SK-N-SH (cell line): ENCODE measurements at regions not wholly inside any gene's neighbourhood (a gene's known extent, or its start where the extent isn't known, plus 50 kb on each side); places are given as distances from the start of the nearest gene placed in this dataset.

Experiments used
- CTCF ChIP-seq: fragments of 200-600 bp; sonication (generic); IDR thresholded peaks from 2 replicates; pipeline ENCODE4 v1.6.1; 2017; ENCODE audit warnings: antibody characterized with exemption, mild to moderate bottlenecking, moderate library complexity
- EZH2phosphoT487 ChIP-seq: fragments of 200-600 bp; sonication (generic); IDR thresholded peaks from 2 replicates; pipeline ENCODE4 v1.6.1; 2017; ENCODE audit warnings: low read depth, mixed run types, mild to moderate bottlenecking, antibody characterized with exemption, moderate library complexity, borderline replicate concordance
- GATA2 ChIP-seq: sonication (generic); formaldehyde crosslinking; IDR thresholded peaks from 2 replicates; pipeline ENCODE4 v1.5.0; 2020; ENCODE audit warnings: mild to moderate bottlenecking, missing genetic modification reagents
- POLR2AphosphoS5 ChIP-seq: IDR thresholded peaks from 2 replicates; pipeline ENCODE4 v1.6.1; 2012; ENCODE audit warnings: low read depth, low read length
- RAD21 ChIP-seq: IDR thresholded peaks from 2 replicates; pipeline ENCODE4 v1.6.1; 2012; ENCODE audit warnings: mild to moderate bottlenecking, low read length
- REST ChIP-seq: IDR thresholded peaks from 2 replicates; pipeline ENCODE4 v1.6.1; 2012; ENCODE audit warnings: mild to moderate bottlenecking, low read depth, low read length, moderate library complexity
- YY1 ChIP-seq: IDR thresholded peaks from 2 replicates; pipeline ENCODE4 v1.4.0; 2012; ENCODE audit warnings: low read depth, mild to moderate bottlenecking

DNA sequence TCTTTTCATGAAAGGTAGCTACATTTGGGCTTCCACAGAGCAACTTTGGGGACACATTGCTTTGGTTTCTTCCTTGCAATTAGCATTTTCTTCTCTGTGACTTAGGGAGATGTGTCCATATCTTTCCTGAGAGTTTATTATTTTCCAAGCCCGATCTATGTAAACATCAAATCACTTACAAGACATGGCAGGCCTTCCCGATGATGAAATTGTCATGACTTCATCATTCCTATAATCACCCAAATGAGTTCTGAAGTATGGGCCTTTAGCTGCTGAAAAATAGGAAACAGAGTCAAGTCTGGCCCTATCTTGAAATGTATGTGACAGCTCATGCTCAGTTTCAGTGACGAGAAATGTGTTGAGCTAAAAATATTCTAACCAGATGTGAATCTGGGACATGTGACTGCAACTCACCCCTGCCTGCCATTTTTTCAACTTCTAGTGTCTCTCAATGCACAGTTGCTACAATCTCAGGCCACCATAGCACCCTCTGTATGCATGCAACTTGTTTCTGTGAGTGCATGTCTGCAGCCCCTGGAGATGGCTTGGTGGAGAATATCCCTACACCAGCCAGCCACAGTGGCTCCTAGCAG is 199.6 kb upstream of the MAF start:
- TF ChIP-seq CTCF (no peak), REST (no peak), GATA2 (CRISPR knock-in tag) (no peak), RAD21 (no peak), POLR2AphosphoS5 (no peak), YY1 (no peak), EZH2phosphoT487 (no peak)
